SK-N-SH treated with all-trans-retinoic acid at 6 μM for 48 hours (cell line): ENCODE measurements at regions not wholly inside any gene's neighbourhood (a gene's known extent, or its start where the extent isn't known, plus 50 kb on each side); places are given as distances from the start of the nearest gene placed in this dataset.

ENCODE experiments used
- ATAC-seq: fragments of 200-7000 bp; cut with Tn5 transposase; 3 replicates; pipeline ENCODE4 v1.9.1; 2020; ENCODE audit warnings: mild to moderate bottlenecking, moderate library complexity
- ARNTL ChIP-seq: fragments of 450-650 bp; formaldehyde crosslinking; IDR thresholded peaks from 2 replicates; pipeline ENCODE4 v1.5.0; 2020; ENCODE audit warnings: low read depth, mild to moderate bottlenecking, moderate library complexity, borderline replicate concordance
- BACH2 ChIP-seq: fragments of 250-450 bp; sonication (Bioruptor Pico); IDR thresholded peaks from 2 replicates; pipeline ENCODE4 v1.9.0; 2021; ENCODE audit warnings: mild to moderate bottlenecking, borderline replicate concordance
- CSDC2 ChIP-seq: fragments of 250-450 bp; sonication (Bioruptor Pico); IDR thresholded peaks from 2 replicates; pipeline ENCODE4 v1.5.0; 2020; ENCODE audit warnings: mild to moderate bottlenecking, moderate library complexity
- CSRNP3 ChIP-seq: fragments of 250-450 bp; sonication (Bioruptor Pico); IDR thresholded peaks from 2 replicates; pipeline ENCODE4 v1.5.1; 2021; ENCODE audit warnings: mild to moderate bottlenecking, moderate library complexity
- ESRRG ChIP-seq: fragments of 250-450 bp; sonication (Bioruptor Pico); IDR thresholded peaks from 2 replicates; pipeline ENCODE4 v1.6.1; 2021; ENCODE audit warnings: mild to moderate bottlenecking
- GLIS3 ChIP-seq: fragments of 250-450 bp; sonication (Bioruptor Pico); IDR thresholded peaks from 2 replicates; pipeline ENCODE4 v1.5.0; 2020; ENCODE audit warnings: mild to moderate bottlenecking, moderate library complexity
- ISL1 ChIP-seq: fragments of 250-450 bp; sonication (Bioruptor Pico); IDR thresholded peaks from 2 replicates; pipeline ENCODE4 v2.1.2; 2022; ENCODE audit warnings: mild to moderate bottlenecking, moderate library complexity
- OSR1 ChIP-seq: fragments of 250-450 bp; sonication (Bioruptor Pico); IDR thresholded peaks from 2 replicates; pipeline ENCODE4 v1.8.0; 2022; ENCODE audit warnings: moderate library complexity, mild to moderate bottlenecking, inconsistent platforms
- PPARA ChIP-seq: fragments of 250-450 bp; sonication (Bioruptor Pico); IDR thresholded peaks from 2 replicates; pipeline ENCODE4 v1.5.0; 2020; ENCODE audit warnings: mild to moderate bottlenecking, borderline replicate concordance
- RARB ChIP-seq: fragments of 250-450 bp; sonication (Bioruptor Pico); IDR thresholded peaks from 2 replicates; pipeline ENCODE4 v1.8.0; 2021; ENCODE audit warnings: mild to moderate bottlenecking, moderate library complexity
- SNAI2 ChIP-seq: fragments of 250-450 bp; sonication (Bioruptor Pico); IDR thresholded peaks from 2 replicates; pipeline ENCODE4 v1.5.0; 2020; ENCODE audit warnings: mild to moderate bottlenecking, moderate library complexity
- TCF4 ChIP-seq: fragments of 250-450 bp; sonication (Bioruptor Pico); IDR thresholded peaks from 2 replicates; pipeline ENCODE4 v1.8.0; 2021; ENCODE audit warnings: mild to moderate bottlenecking, moderate library complexity, borderline replicate concordance
- TOX ChIP-seq: fragments of 250-450 bp; sonication (Bioruptor Pico); IDR thresholded peaks from 2 replicates; pipeline ENCODE4 v1.8.0; 2021; ENCODE audit warnings: mild to moderate bottlenecking, moderate library complexity, borderline replicate concordance
- TSHZ2 ChIP-seq: fragments of 250-450 bp; sonication (Bioruptor Pico); IDR thresholded peaks from 2 replicates; pipeline ENCODE4 v1.5.0; 2020; ENCODE audit warnings: mild to moderate bottlenecking, moderate library complexity
- ZC3H10 ChIP-seq: fragments of 250-450 bp; sonication (Bioruptor Pico); IDR thresholded peaks from 2 replicates; pipeline ENCODE4 v1.5.1; 2021; ENCODE audit warnings: mild to moderate bottlenecking, moderate library complexity
- ZFP3 ChIP-seq: fragments of 250-450 bp; sonication (Bioruptor Pico); IDR thresholded peaks from 2 replicates; pipeline ENCODE4 v1.5.0; 2020; ENCODE audit warnings: mild to moderate bottlenecking, moderate library complexity
- ZFP30 ChIP-seq: fragments of 450-650 bp; formaldehyde crosslinking; IDR thresholded peaks from 2 replicates; pipeline ENCODE4 v1.5.0; 2022; ENCODE audit warnings: mild to moderate bottlenecking, moderate library complexity
- ZNF565 ChIP-seq: fragments of 450-650 bp; formaldehyde crosslinking; conservative IDR thresholded peaks from 2 replicates; pipeline ENCODE4 v1.5.0; 2020; ENCODE audit warnings: low read depth, mild to moderate bottlenecking, moderate library complexity
- ZNF70 ChIP-seq: fragments of 450-650 bp; formaldehyde crosslinking; IDR thresholded peaks from 2 replicates; pipeline ENCODE4 v1.5.0; 2020; ENCODE audit warnings: mild to moderate bottlenecking, moderate library complexity
- ZNF8 ChIP-seq: fragments of 450-650 bp; formaldehyde crosslinking; IDR thresholded peaks from 2 replicates; pipeline ENCODE4 v1.5.0; 2020; ENCODE audit warnings: mild to moderate bottlenecking, moderate library complexity
- TF ChIP-seq, protein P1 (sequence below): fragments of 250-450 bp; sonication (Bioruptor Pico); IDR thresholded peaks from 2 replicates; pipeline ENCODE4 v1.8.0; 2021; ENCODE audit warnings: low read depth, mild to moderate bottlenecking, moderate library complexity, borderline replicate concordance
- TF ChIP-seq, protein P2 (sequence below): fragments of 250-450 bp; sonication (Bioruptor Pico); IDR thresholded peaks from 2 replicates; pipeline ENCODE4 v1.5.1; 2020; ENCODE audit warnings: low read depth, mild to moderate bottlenecking, moderate library complexity

GRCh38 chr3:124293584-124293983 is 301.7 kb upstream of the ROPN1 start (continued):
- TF ChIP-seq, protein P1, sequence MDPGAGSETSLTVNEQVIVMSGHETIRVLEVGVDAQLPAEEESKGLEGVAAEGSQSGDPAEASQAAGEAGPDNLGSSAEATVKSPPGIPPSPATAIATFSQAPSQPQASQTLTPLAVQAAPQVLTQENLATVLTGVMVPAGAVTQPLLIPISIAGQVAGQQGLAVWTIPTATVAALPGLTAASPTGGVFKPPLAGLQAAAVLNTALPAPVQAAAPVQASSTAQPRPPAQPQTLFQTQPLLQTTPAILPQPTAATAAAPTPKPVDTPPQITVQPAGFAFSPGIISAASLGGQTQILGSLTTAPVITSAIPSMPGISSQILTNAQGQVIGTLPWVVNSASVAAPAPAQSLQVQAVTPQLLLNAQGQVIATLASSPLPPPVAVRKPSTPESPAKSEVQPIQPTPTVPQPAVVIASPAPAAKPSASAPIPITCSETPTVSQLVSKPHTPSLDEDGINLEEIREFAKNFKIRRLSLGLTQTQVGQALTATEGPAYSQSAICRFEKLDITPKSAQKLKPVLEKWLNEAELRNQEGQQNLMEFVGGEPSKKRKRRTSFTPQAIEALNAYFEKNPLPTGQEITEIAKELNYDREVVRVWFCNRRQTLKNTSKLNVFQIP, result no peak
- no peak for TF ChIP-seq ESRRG (CRISPR knock-in tag)
- no peak for TF ChIP-seq CSRNP3 (CRISPR knock-in tag)
- no peak for TF ChIP-seq PPARA (CRISPR knock-in tag)
- no peak for TF ChIP-seq TOX (CRISPR knock-in tag)
- TF ChIP-seq ZFP3, result no peak
- no peak for TF ChIP-seq BACH2 (CRISPR knock-in tag)
- no peak for TF ChIP-seq SNAI2
- no peak for TF ChIP-seq ZNF8 (CRISPR knock-in tag)
- no peak for TF ChIP-seq CSDC2
- TF ChIP-seq OSR1, result no peak
- TF ChIP-seq ZFP30 (CRISPR knock-in tag), result no peak

DNA sequence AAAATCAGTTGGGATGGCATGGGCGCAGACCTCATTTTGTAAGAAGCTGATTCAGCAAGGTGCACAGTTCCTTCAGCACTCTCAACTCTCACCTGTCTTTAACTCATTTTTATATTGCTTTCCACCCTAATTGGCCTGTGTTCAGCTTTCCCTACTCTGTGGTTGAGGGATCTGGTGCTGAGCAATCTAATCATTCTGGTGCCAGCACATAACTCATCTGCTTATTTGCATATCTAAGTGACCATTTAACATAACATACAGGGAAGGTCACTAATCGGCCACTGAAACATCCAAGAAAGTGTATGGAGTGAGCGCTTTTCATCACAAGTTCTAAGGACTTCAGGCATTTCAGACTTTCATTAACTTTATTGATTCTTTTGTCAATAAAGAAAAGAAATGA is 303.4 kb upstream of the ROPN1 start:
- no peak for ATAC-seq

DNA sequence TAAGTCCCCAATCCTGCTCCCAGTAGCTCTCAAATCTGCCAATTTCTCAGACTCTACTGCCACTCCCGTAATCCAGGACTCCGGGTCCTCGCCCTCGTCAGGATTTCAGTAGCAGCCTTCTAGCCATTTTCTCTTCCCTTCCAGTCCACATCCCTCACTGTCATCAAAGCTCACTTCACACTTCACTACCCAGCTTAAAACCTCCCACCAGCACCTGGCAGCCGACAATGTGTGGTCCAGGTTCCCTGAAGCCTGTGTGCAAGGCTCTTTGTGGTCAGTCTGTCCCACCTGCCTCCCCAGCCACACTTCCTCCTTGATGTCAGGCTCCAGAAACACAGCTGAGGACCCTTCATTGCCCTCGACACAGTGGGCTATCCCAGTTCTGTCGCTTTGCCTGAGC is 304.5 kb upstream of the ROPN1 start:
- no peak for ATAC-seq
- TF ChIP-seq TOX (CRISPR knock-in tag) (no peak), ZFP30 (CRISPR knock-in tag) (no peak), ISL1 (CRISPR knock-in tag) (no peak), OSR1 (no peak), ZFP3 (no peak), TSHZ2 (no peak), ZC3H10 (CRISPR knock-in tag) (no peak), GLIS3 (CRISPR knock-in tag) (no peak), BACH2 (CRISPR knock-in tag) (no peak), ZNF70 (CRISPR knock-in tag) (no peak), RARB (CRISPR knock-in tag) (no peak), ESRRG (CRISPR knock-in tag) (no peak), ARNTL (CRISPR knock-in tag) (no peak), CSDC2 (no peak), ZNF565 (no peak), TCF4 (CRISPR knock-in tag) (no peak)
- TF ChIP-seq, protein P2, sequence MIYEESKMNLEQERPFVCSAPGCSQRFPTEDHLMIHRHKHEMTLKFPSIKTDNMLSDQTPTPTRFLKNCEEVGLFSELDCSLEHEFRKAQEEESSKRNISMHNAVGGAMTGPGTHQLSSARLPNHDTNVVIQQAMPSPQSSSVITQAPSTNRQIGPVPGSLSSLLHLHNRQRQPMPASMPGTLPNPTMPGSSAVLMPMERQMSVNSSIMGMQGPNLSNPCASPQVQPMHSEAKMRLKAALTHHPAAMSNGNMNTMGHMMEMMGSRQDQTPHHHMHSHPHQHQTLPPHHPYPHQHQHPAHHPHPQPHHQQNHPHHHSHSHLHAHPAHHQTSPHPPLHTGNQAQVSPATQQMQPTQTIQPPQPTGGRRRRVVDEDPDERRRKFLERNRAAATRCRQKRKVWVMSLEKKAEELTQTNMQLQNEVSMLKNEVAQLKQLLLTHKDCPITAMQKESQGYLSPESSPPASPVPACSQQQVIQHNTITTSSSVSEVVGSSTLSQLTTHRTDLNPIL (CRISPR knock-in tag), result no peak
- TF ChIP-seq, protein P1, result no peak

More for the DNA sequence above, 303.4 kb upstream of the ROPN1 start:
- peak; percentile 53; the same call in 1 of the 2 replicates for TF ChIP-seq TSHZ2
- TF ChIP-seq OSR1, result no peak
